ENCODE measurements at regions not wholly inside any gene's neighbourhood (a gene's known extent, or its start where the extent isn't known, plus 50 kb on each side); places are given as distances from the start of the nearest gene placed in this dataset.

GRCh38 chr9:15111071-15111470 lies 195.9 kb downstream of the TTC39B start:
- no peak for TF ChIP-seq CTCF (conservative IDR thresholded peaks at IDR 0.05; ENCODE audit: low read depth, low read length)
- no peak for TF ChIP-seq EZH2 (IDR thresholded peaks at IDR 0.05; ENCODE audit: low read length, unreplicated experiment)
- TF ChIP-seq EZH2phosphoT487 (IDR thresholded peaks at IDR 0.05; ENCODE audit: borderline replicate concordance, low read length), result no peak

All from PC-3 (cell line).